Mesendoderm (in vitro differentiated cells): ENCODE measurements at regions not wholly inside any gene's neighbourhood (a gene's known extent, or its start where the extent isn't known, plus 50 kb on each side); places are given as distances from the start of the nearest gene placed in this dataset.

Experiments
- DNase-seq: peaks from one replicate; pipeline ENCODE4 v3.0.0; 2013
- H2AK5ac ChIP-seq: 2 replicates; pipeline ENCODE4 v1.6.1; 2013; ENCODE audit warnings: low read length, inconsistent platforms
- H2BK120ac ChIP-seq: 2 replicates; pipeline ENCODE4 v1.6.1; 2013; ENCODE audit warnings: low read depth, mild to moderate bottlenecking, low read length, moderate library complexity, mixed read lengths
- H2BK15ac ChIP-seq: replicated peaks from 2 replicates; pipeline ENCODE4 v1.6.1; 2013; ENCODE audit warnings: low read depth, mild to moderate bottlenecking, moderate library complexity
- H2BK5ac ChIP-seq: 2 replicates; pipeline ENCODE4 v1.6.1; 2013; ENCODE audit warnings: low read length, inconsistent platforms
- H3K18ac ChIP-seq: 2 replicates; pipeline ENCODE4 v1.6.1; 2013; ENCODE audit warnings: mild to moderate bottlenecking, low read length, mixed read lengths
- H3K23ac ChIP-seq: one replicate; pipeline ENCODE4 v1.6.1; 2013; ENCODE audit warnings: low read length
- H3K27ac ChIP-seq: 2 replicates; pipeline ENCODE4 v1.5.1; 2013; ENCODE audit warnings: low read depth, mild to moderate bottlenecking, inconsistent platforms, low read length, moderate library complexity
- H3K27me3 ChIP-seq: 2 replicates; pipeline ENCODE4 v1.6.1; 2013; ENCODE audit warnings: low read length, control low read depth, mild to moderate bottlenecking, inconsistent platforms; ENCODE audit not compliant: insufficient read depth, poor library complexity
- H3K36me3 ChIP-seq: 2 replicates; pipeline ENCODE4 v1.6.1; 2013; ENCODE audit warnings: low read length, inconsistent platforms; ENCODE audit not compliant: control insufficient read depth, insufficient read depth
- H3K4ac ChIP-seq: one replicate; pipeline ENCODE4 v1.6.1; 2013; ENCODE audit warnings: low read depth, mild to moderate bottlenecking, low read length, moderate library complexity
- H3K4me1 ChIP-seq: 2 replicates; pipeline ENCODE4 v1.6.1; 2013; ENCODE audit warnings: low read depth, low read length, inconsistent platforms; ENCODE audit not compliant: control insufficient read depth
- H3K4me2 ChIP-seq: 2 replicates; pipeline ENCODE4 v1.6.1; 2013; ENCODE audit warnings: low read length
- H3K4me3 ChIP-seq: 2 replicates; pipeline ENCODE4 v1.5.1; 2013; ENCODE audit warnings: mild to moderate bottlenecking, low read length
- H3K56ac ChIP-seq: one replicate; pipeline ENCODE4 v1.6.1; 2013; ENCODE audit warnings: low read length
- H3K79me1 ChIP-seq: 2 replicates; pipeline ENCODE4 v1.6.1; 2013; ENCODE audit warnings: low read length, inconsistent platforms
- H3K79me2 ChIP-seq: 2 replicates; pipeline ENCODE4 v1.6.1; 2013; ENCODE audit warnings: mild to moderate bottlenecking, low read length; ENCODE audit not compliant: control insufficient read depth, insufficient read depth
- H3K9ac ChIP-seq: 2 replicates; pipeline ENCODE4 v1.6.1; 2013; ENCODE audit warnings: low read length, inconsistent platforms
- H4K5ac ChIP-seq: one replicate; pipeline ENCODE4 v1.6.1; 2013; ENCODE audit warnings: low read length
- H4K8ac ChIP-seq: one replicate; pipeline ENCODE4 v1.6.1; 2013; ENCODE audit warnings: low read depth, mild to moderate bottlenecking, control low read depth, low read length, moderate library complexity
- WGBS: extraction: QIAGEN DNeasy Blood & Tissue Kit; methylation state at CpG from one replicate; pipeline ENCODE4 v1.1.7; 2013; ENCODE audit warnings: low lambda C conversion rate, missing lambda C conversion rate; ENCODE audit not compliant: insufficient coverage; ENCODE audit errors: extremely low coverage; 5-methylcytosine and 5-hydroxymethylcytosine counted together

DNA sequence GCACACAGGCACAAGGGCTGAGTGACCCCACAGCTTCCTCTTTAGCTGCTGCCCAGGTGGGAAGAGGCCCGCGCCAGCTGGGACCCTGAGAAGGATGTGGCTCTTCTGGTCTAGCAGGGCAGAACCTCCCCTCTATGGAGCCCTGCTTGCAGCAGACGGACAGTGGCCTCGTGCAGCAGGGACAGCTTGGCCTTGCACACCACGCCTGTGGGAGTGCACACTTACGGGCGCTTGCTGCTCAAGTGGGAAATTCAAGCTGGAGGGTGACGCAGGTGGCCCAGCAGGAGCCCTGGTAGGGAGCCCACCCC is 971.4 kb downstream of the BRD1 start:
- Histone ChIP-seq H3K27ac (no peak overlapping the region), H2BK120ac (no peak overlapping the region), H3K27me3 (no peaks in the 10 kb centered on the region), H3K56ac (no peak overlapping the region), H3K23ac (no peak overlapping the region), H2AK5ac (no peak overlapping the region), H3K4ac (no peak overlapping the region), H3K4me1 (no peaks in the 10 kb centered on the region), H3K18ac (no peak overlapping the region), H3K79me1 (no peaks in the 10 kb centered on the region), H3K4me3 (no peak overlapping the region), H3K79me2 (no peaks in the 10 kb centered on the region), H2BK5ac (no peak overlapping the region), H3K4me2 (no peak overlapping the region), H3K9ac (no peak overlapping the region), H4K8ac (no peak overlapping the region), H3K36me3 (no peaks in the 10 kb centered on the region), H2BK15ac (no peak overlapping the region), H4K5ac (no peak overlapping the region)
- no peak for DNase-seq
- WGBS = no CpG with 5 or more reads among the region's 8 CpGs

DNA sequence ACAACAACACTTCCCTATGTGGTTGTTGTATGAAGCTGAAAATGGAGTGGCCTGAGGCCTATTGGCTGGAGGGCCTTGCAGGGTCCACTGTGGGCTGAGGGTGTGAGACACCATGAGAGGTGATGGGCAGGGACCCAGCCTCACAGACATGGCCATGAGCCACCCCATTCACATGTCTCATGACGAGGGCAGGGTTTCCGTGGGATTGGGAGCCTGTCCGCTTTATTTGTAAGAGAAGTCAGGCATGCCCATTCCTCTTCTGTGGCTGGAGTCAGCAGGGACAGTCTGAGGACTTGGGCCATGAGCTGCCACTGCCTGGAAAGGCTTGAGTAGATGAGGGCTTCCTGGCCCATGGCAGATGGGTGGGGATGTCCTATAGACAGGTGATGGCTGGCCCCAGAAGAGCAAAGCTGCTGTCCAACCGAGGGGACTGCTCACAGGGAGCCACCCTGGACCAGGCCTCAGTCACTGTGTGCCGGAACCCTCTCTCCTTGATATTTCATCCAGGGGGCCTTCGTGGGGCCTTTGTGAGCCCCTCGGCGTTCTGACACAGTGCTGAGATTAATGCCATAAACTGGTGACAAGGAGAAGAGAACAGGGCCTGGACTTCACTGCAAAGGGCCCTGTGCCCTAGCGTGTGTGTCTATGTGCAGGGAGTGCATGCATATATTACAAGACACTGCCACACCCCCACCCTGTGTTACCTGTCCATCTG is 971.9 kb downstream of the BRD1 start:
- Histone ChIP-seq H3K79me1 (no peaks in the 10 kb centered on the region), H3K27ac (no peak overlapping the region), H3K9ac (no peak overlapping the region), H3K4me2 (no peak overlapping the region), H4K8ac (no peak overlapping the region), H2BK5ac (no peak overlapping the region), H4K5ac (no peak overlapping the region), H3K4me3 (no peak overlapping the region), H3K18ac (no peak overlapping the region), H3K23ac (no peak overlapping the region), H2BK15ac (no peak overlapping the region), H2BK120ac (no peak overlapping the region), H3K27me3 (no peaks in the 10 kb centered on the region), H3K79me2 (no peaks in the 10 kb centered on the region), H3K36me3 (no peaks in the 10 kb centered on the region), H2AK5ac (no peak overlapping the region), H3K56ac (no peak overlapping the region), H3K4me1 (no peaks in the 10 kb centered on the region), H3K4ac (no peak overlapping the region)
- no peak for DNase-seq
- no CpG with 5 or more reads among the region's 9 CpGs for WGBS

DNA sequence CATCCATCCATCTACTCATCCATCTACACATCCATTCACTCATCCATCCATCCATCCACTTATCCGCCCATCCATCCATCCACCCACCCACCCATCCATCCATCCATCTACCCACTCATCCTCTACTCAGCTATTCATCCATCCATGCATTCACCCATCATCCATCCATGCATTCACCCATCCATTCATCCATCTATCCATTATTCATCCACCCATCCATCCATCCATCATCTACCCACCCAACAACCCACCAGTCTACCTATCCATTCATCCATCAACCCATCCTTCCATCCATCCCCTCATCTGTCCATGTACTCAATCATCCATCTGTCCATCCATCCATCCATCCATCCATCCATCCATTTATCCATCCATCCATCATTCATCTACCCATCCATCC is 972.7 kb downstream of the BRD1 start:
- H3K36me3 ChIP-seq = no peaks in the 10 kb centered on the region
- H3K4me2 ChIP-seq = no peak overlapping the region
- H3K27me3 ChIP-seq = no peaks in the 10 kb centered on the region
- H3K56ac ChIP-seq = no peak overlapping the region
- H3K79me1 ChIP-seq = no peaks in the 10 kb centered on the region
- H3K23ac ChIP-seq = no peak overlapping the region
- no peak overlapping the region for H2BK5ac ChIP-seq
- DNase-seq = no peak
- H4K8ac ChIP-seq = no peak overlapping the region
- no peak overlapping the region for H2BK120ac ChIP-seq
- no CpG with 5 or more reads among the region's 1 CpG for WGBS
- no peak overlapping the region for H3K18ac ChIP-seq
- H3K79me2 ChIP-seq = no peaks in the 10 kb centered on the region
- no peak overlapping the region for H3K27ac ChIP-seq
- no peak overlapping the region for H4K5ac ChIP-seq
- no peak overlapping the region for H3K4ac ChIP-seq
- H3K4me3 ChIP-seq = no peak overlapping the region
- no peak overlapping the region for H2BK15ac ChIP-seq
- no peak overlapping the region for H2AK5ac ChIP-seq
- H3K4me1 ChIP-seq = no peaks in the 10 kb centered on the region
- no peak overlapping the region for H3K9ac ChIP-seq

DNA sequence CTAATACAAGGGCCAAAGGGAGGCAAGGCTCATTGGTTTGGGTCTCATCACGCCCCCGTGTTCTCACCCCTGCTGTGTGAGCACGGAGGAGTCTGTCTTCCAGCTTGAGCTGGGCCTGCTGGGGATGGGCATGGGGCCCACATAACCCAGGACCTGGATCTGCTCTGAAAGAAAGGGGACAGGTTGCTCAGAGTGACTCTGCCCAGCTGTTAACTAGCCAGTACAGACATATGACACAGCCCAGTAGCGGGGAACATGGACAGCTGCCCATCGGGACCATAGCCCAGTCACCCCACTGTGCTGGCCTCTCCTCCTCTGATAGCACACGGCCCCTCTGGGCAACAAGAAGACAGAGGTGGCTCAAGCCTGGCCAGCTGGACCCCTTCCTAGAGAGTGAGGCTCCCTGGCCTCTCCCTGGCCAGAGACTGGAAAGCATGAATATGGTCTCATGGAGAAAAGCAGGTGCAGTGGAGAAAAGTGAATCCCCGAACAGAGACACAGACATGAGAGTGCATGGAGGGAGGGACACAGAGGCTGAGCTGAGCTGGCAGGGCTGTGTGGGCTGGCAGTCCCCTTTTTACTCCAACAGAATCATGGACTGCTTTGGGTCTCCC is 973.9 kb downstream of the BRD1 start:
- Histone ChIP-seq H3K4me3 (no peak overlapping the region), H3K18ac (no peak overlapping the region), H3K79me2 (no peaks in the 10 kb centered on the region), H4K8ac (no peak overlapping the region), H3K4me2 (no peak overlapping the region), H3K27me3 (no peaks in the 10 kb centered on the region), H3K4ac (no peak overlapping the region), H3K9ac (no peak overlapping the region), H2BK15ac (no peak overlapping the region), H3K56ac (no peak overlapping the region), H3K36me3 (no peaks in the 10 kb centered on the region), H2BK120ac (no peak overlapping the region), H3K4me1 (no peaks in the 10 kb centered on the region), H2AK5ac (no peak overlapping the region), H3K23ac (no peak overlapping the region), H4K5ac (no peak overlapping the region), H2BK5ac (no peak overlapping the region), H3K79me1 (no peaks in the 10 kb centered on the region), H3K27ac (no peak overlapping the region)
- DNase-seq = no peak
- no CpG with 5 or more reads among the region's 7 CpGs for WGBS

DNA sequence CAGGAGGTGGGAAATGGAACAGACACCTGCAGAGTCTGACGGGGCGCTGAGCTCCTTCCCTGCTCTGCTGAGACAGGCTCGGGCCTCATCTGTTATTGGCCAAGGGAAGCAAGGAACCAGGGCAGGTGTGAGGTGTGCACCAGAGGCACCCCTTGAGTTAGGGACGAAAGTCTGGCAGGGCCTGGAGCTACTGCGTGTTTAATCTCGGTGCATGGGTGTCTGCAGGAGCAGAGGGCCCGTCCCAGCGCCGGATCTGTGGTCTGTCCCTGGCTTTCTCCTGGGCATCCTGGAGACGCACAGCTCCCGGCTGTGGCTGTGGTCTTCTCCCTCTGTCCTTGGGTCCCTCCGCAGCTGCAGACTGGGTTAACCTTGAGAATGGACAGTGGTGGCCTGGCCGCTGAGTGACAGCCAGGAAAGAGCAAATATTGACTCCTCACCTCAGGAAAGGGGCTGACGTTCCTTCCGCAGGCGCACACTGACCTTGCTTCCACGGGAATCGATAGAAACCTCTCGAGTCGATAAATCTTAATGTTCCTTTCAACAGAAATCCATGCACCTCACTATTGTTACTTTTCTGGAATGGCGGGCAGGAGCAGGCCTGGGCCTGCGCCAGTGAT is 975.6 kb downstream of the BRD1 start:
- DNase-seq = no peak
- Histone ChIP-seq H3K56ac (no peak overlapping the region), H3K23ac (no peak overlapping the region), H3K18ac (no peak overlapping the region), H2BK120ac (no peak overlapping the region), H3K27me3 (no peaks in the 10 kb centered on the region), H3K27ac (no peak overlapping the region), H4K8ac (no peak overlapping the region), H3K79me1 (no peaks in the 10 kb centered on the region), H3K9ac (no peak overlapping the region), H3K4ac (no peak overlapping the region), H2AK5ac (no peak overlapping the region), H3K4me3 (no peak overlapping the region), H2BK15ac (no peak overlapping the region), H3K4me2 (no peak overlapping the region), H3K79me2 (no peaks in the 10 kb centered on the region), H2BK5ac (no peak overlapping the region), H3K36me3 (no peaks in the 10 kb centered on the region), H3K4me1 (no peaks in the 10 kb centered on the region), H4K5ac (no peak overlapping the region)
- WGBS = no CpG with 5 or more reads among the region's 22 CpGs
